Right cardiac atrium (tissue), 5 donors: ENCODE measurements at regions not wholly inside any gene's neighbourhood (a gene's known extent, or its start where the extent isn't known, plus 50 kb on each side); places are given as distances from the start of the nearest gene placed in this dataset.

Experiments
- ATAC-seq, 2 donors: fragments of 200-7000 bp; cut with Tn5 transposase; one replicate each; pipeline versions ENCODE4 v1.8.0 to v1.9.1; 2020; ENCODE audit warnings: moderate library complexity in 2 of 2, mild to moderate bottlenecking in 1 of 2
- DNase-seq, 3 donors: peaks; one replicate each; pipeline ENCODE4 v3.0.0-alpha.2; 2020
- H3K27ac ChIP-seq: one replicate; pipeline ENCODE4 v1.5.1; 2013; ENCODE audit warnings: mild to moderate bottlenecking, low read length, control low read depth, moderate library complexity
- H3K27me3 ChIP-seq: one replicate; pipeline ENCODE4 v1.6.1; 2013; ENCODE audit not compliant: control insufficient read depth, insufficient read depth
- H3K4me1 ChIP-seq: one replicate; pipeline ENCODE4 v1.6.1; 2013; ENCODE audit warnings: low read length; ENCODE audit not compliant: control insufficient read depth, insufficient read depth
- H3K4me3 ChIP-seq: one replicate; pipeline ENCODE4 v1.5.1; 2013; ENCODE audit warnings: low read length, control low read depth
- H3K9me3 ChIP-seq: one replicate; pipeline ENCODE4 v1.6.1; 2013; ENCODE audit warnings: low read length; ENCODE audit not compliant: control insufficient read depth
- WGBS: extraction: QIAGEN DNeasy Blood & Tissue Kit; methylation state at CpG from one replicate; pipeline ENCODE4 v1.1.7; 2013; 5-methylcytosine and 5-hydroxymethylcytosine counted together
- intact Hi-C, 4 donors: fragments of 100-400 bp; cut with DNase I; formaldehyde crosslinking; loops; one replicate each; pipeline versions ENCODE4 v1.11.0 to v1.14.0; 2022 to 2023
- donor health status: healthy with polysubstance abuse.
- donor health status: DM: no; HTN: yes; CAD: no.
- donor health status: DM: no; HTN: no; CAD: no.
- donor health status: DM: no; HTN: yes; CAD: no; lungs with severe emphysema.
- donor health status: DM: yes; HTN: yes; CAD: no.

GRCh38 chr2:66306483-66306882, 128.4 kb upstream of the MEIS1 start:
- WGBS: 56% methylated on average over 1 of the region's 1 CpG
- Histone ChIP-seq H3K27me3 (no peaks in the 10 kb centered on the region), H3K9me3 (no peaks in the 10 kb centered on the region), H3K4me3 (no peak overlapping the region), H3K27ac (no peak overlapping the region), H3K4me1 (peaks cover under 1% of the 10 kb centered on the region)
- no peak for DNase-seq
- intact Hi-C loops: no loop called here
- ATAC-seq: no peak

DNA sequence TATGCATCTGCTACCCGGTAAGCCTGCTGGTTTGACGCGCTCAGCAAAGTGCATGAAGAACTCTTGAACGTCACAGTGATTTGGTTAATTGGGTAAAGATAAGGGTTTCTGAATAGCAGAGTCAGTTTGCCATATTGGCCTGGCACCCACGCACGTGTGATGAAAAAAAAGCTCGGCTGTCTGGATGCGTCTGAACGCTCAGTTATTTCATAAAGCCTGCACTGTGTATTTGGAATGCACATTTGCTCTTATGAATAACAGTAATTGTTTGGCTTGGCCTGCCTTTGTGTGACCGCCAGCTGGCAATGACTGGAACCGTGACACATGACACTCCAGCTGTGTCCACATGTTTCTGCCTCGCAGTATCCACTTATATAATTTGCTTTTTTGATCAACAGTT, 129.2 kb upstream of the MEIS1 start:
- ATAC-seq (peak; percentile 84 to 89), DNase-seq (peak; percentile 79 to 90 (median 90))
- H3K9me3 ChIP-seq: no peaks in the 10 kb centered on the region
- WGBS: 46% methylated on average over 12 of the region's 12 CpGs
- peaks cover 2% of the 10 kb centered on the region for H3K4me1 ChIP-seq
- H3K4me3 ChIP-seq: no peak overlapping the region
- H3K27me3 ChIP-seq: no peaks in the 10 kb centered on the region
- intact Hi-C loops: no loop called here
- no peak overlapping the region for H3K27ac ChIP-seq

GRCh38 chr2:66303471-66303870, 131.5 kb upstream of the MEIS1 start:
- intact Hi-C loops: no loop called here
- peaks cover 2% of the 10 kb centered on the region for H3K4me1 ChIP-seq
- H3K27me3 ChIP-seq: no peaks in the 10 kb centered on the region
- DNase-seq (no peak), ATAC-seq (no peak)
- no peaks in the 10 kb centered on the region for H3K9me3 ChIP-seq
- H3K4me3 ChIP-seq: no peak overlapping the region
- H3K27ac ChIP-seq: no peak overlapping the region
- 80% methylated on average over 4 of the region's 4 CpGs for WGBS

- Histone ChIP-seq H3K27ac (no peak overlapping the region), H3K9me3 (no peaks in the 10 kb centered on the region), H3K4me1 (peaks cover 2% of the 10 kb centered on the region), H3K27me3 (no peaks in the 10 kb centered on the region), H3K4me3 (no peak overlapping the region)
- 63% methylated on average over 9 of the region's 9 CpGs for WGBS
- peak in 2 of 3 donors; percentile 34 to 45 for DNase-seq
- ATAC-seq: peak in 1 of 2 donors; percentile 21
- intact Hi-C loops: no loop called here
Observed at GRCh38 chr2:66301767-66302140, 133.2 kb upstream of the MEIS1 start.

DNA sequence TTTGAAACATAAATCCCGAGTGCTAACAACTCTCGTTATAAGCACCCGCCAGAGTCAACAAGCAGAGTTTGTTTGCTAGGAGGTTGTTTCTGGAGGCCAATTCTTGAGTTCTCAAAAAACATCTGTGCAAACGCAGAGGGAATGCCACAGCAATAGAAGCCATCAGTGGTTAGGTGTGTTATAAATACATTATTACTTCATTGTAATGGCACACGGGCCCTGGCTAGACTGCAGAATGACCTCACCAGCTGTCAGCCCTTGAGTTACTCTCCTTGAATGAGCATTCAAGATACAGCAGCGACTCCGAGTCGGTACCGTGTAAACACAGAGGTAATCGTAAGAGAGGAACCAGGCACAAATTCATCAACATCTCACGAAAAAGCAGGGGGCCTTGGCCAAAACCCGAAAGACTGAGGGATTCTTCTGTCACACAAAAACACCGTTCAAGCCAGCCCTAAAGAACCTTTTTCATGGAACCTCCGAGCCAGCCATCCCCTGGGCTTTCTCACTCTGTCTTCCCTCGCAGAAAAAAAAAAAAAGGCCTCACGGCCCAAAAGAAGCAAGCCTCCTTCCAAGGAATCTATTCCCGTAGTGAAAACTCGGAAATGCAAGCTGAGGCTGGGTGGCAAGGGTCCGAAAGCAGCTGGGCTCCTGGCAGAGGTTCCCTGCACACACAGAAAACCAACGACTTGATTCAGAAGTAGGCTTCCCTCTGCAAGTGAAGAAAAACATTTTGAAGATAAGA, 133.7 kb upstream of the MEIS1 start:
- ATAC-seq (peak; percentile 67), DNase-seq (peak; percentile 53 to 87 (median 86))
- intact Hi-C loops: no loop called here
- Histone ChIP-seq H3K4me1 (peaks cover 2% of the 10 kb centered on the region), H3K4me3 (peak overlapping the region; percentile 23), H3K9me3 (no peaks in the 10 kb centered on the region), H3K27ac (no peak overlapping the region), H3K27me3 (no peaks in the 10 kb centered on the region)
- 39% methylated on average over 20 of the region's 20 CpGs for WGBS

- H3K27me3 ChIP-seq: no peaks in the 10 kb centered on the region
- no peak for DNase-seq
- no peak for ATAC-seq
- WGBS: 45% methylated on average over 1 of the region's 1 CpG
- no peaks in the 10 kb centered on the region for H3K9me3 ChIP-seq
- intact Hi-C loops: no loop called here
- no peak overlapping the region for H3K27ac ChIP-seq
- H3K4me3 ChIP-seq: no peak overlapping the region
- H3K4me1 ChIP-seq: no peaks in the 10 kb centered on the region
Observed at GRCh38 chr2:66283787-66284186, 151.1 kb upstream of the MEIS1 start.

GRCh38 chr2:66281980-66282379, 152.9 kb upstream of the MEIS1 start:
- H3K4me1 ChIP-seq: no peaks in the 10 kb centered on the region
- no peaks in the 10 kb centered on the region for H3K27me3 ChIP-seq
- H3K9me3 ChIP-seq: no peaks in the 10 kb centered on the region
- ATAC-seq (no peak), DNase-seq (no peak)
- H3K27ac ChIP-seq: no peak overlapping the region
- intact Hi-C loops: no loop called here
- H3K4me3 ChIP-seq: no peak overlapping the region

- H3K9me3 ChIP-seq: no peaks in the 10 kb centered on the region
- H3K4me1 ChIP-seq: no peaks in the 10 kb centered on the region
- H3K4me3 ChIP-seq: no peak overlapping the region
- 74% methylated on average over 6 of the region's 6 CpGs for WGBS
- H3K27ac ChIP-seq: no peak overlapping the region
- DNase-seq (no peak), ATAC-seq (no peak)
- H3K27me3 ChIP-seq: no peaks in the 10 kb centered on the region
- intact Hi-C loops: no loop called here
Observed at GRCh38 chr2:66279024-66279423, 155.9 kb upstream of the MEIS1 start.

- Histone ChIP-seq H3K27me3 (no peaks in the 10 kb centered on the region), H3K27ac (no peak overlapping the region), H3K4me3 (no peak overlapping the region), H3K4me1 (no peaks in the 10 kb centered on the region), H3K9me3 (no peaks in the 10 kb centered on the region)
- DNase-seq: no peak
- WGBS: 58% methylated on average over 1 of the region's 1 CpG
- ATAC-seq: no peak
- intact Hi-C loops: no loop called here
Observed at GRCh38 chr2:66275984-66276383, 158.9 kb upstream of the MEIS1 start.

- 51% methylated on average over 4 of the region's 4 CpGs for WGBS
- ATAC-seq (no peak), DNase-seq (no peak)
- H3K4me1 ChIP-seq: no peaks in the 10 kb centered on the region
- H3K9me3 ChIP-seq: no peaks in the 10 kb centered on the region
- no peaks in the 10 kb centered on the region for H3K27me3 ChIP-seq
- intact Hi-C loops: no loop called here
- H3K27ac ChIP-seq: no peak overlapping the region
- H3K4me3 ChIP-seq: no peak overlapping the region
Observed at GRCh38 chr2:66273933-66274490, 160.9 kb upstream of the MEIS1 start.

DNA sequence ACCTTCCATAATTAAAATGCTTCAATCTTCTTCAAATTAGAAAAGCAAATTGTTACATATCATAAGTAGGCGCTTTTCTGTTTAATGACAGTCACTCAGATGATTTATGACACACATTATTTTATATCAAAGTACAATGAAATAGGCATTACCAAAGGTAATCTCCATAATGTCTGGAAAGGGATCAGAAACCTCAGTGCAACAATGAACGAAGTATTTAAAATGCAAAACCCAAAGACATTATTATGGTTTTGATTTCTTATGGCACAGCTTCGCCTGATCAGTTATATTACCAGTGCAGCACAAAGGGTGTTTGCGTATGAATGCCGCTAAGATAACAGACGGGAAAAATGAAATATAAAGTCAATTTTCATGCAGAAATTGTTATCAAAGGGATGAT, 162.2 kb upstream of the MEIS1 start:
- no peak overlapping the region for H3K4me3 ChIP-seq
- intact Hi-C loops: no loop called here
- no peaks in the 10 kb centered on the region for H3K4me1 ChIP-seq
- H3K9me3 ChIP-seq: no peaks in the 10 kb centered on the region
- no peak for ATAC-seq
- no peak overlapping the region for H3K27ac ChIP-seq
- DNase-seq: no peak
- 80% methylated on average over 6 of the region's 6 CpGs for WGBS
- no peaks in the 10 kb centered on the region for H3K27me3 ChIP-seq

GRCh38 chr2:66271777-66272176, 163.1 kb upstream of the MEIS1 start:
- DNase-seq (no peak), ATAC-seq (no peak)
- WGBS: 48% methylated on average over 2 of the region's 2 CpGs
- no peaks in the 10 kb centered on the region for H3K4me1 ChIP-seq
- H3K27me3 ChIP-seq: no peaks in the 10 kb centered on the region
- intact Hi-C loops: no loop called here
- H3K9me3 ChIP-seq: no peaks in the 10 kb centered on the region
- H3K27ac ChIP-seq: no peak overlapping the region
- no peak overlapping the region for H3K4me3 ChIP-seq
